ENCODE measurements at regions not wholly inside any gene's neighbourhood (a gene's known extent, or its start where the extent isn't known, plus 50 kb on each side); places are given as distances from the start of the nearest gene placed in this dataset.

DNA sequence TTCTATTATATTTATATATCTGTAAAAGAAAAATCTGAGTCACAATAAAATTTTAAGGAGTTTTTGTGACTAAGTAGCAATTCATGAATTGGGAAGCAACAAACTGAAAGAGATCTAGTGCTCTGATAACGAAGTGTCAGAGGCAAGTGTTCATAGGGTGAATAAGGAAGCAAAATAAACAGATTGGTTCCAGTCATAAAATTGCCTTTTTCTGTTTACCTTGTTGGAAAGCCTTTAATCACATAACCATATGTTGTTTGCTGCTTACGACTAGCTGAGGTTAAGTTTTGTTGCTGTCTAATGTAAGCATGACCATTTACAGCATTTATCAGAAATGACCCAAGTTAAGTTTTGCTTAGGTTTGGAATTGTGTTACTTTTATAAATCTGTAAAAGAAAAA is 358.9 kb downstream of the ARL6IP6 start:
- TF ChIP-seq, protein P1, sequence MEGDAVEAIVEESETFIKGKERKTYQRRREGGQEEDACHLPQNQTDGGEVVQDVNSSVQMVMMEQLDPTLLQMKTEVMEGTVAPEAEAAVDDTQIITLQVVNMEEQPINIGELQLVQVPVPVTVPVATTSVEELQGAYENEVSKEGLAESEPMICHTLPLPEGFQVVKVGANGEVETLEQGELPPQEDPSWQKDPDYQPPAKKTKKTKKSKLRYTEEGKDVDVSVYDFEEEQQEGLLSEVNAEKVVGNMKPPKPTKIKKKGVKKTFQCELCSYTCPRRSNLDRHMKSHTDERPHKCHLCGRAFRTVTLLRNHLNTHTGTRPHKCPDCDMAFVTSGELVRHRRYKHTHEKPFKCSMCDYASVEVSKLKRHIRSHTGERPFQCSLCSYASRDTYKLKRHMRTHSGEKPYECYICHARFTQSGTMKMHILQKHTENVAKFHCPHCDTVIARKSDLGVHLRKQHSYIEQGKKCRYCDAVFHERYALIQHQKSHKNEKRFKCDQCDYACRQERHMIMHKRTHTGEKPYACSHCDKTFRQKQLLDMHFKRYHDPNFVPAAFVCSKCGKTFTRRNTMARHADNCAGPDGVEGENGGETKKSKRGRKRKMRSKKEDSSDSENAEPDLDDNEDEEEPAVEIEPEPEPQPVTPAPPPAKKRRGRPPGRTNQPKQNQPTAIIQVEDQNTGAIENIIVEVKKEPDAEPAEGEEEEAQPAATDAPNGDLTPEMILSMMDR (IDR thresholded peaks at IDR 0.05; ENCODE audit: low read depth, low read length) = no peak
- TF ChIP-seq POLR2A (IDR thresholded peaks at IDR 0.05; ENCODE audit: extremely low read depth, insufficient read length) (no peak), MAX (IDR thresholded peaks at IDR 0.05; ENCODE audit: low read depth, low read length) (no peak), MYC (IDR thresholded peaks at IDR 0.05; ENCODE audit: low read depth, low read length) (no peak)

Measured in NB4 (cell line).